ENCODE measurements at regions not wholly inside any gene's neighbourhood (a gene's known extent, or its start where the extent isn't known, plus 50 kb on each side); places are given as distances from the start of the nearest gene placed in this dataset.

GRCh38 chr12:107938446-107938845 lies 163.9 kb downstream of the ASCL4 start:
- TF ChIP-seq POLR2A (IDR thresholded peaks at IDR 0.05; ENCODE audit: low read length) (no peak), GATA1 (IDR thresholded peaks at IDR 0.05; ENCODE audit: low read depth, low read length) (no peak)
